ENCODE measurements at regions not wholly inside any gene's neighbourhood (a gene's known extent, or its start where the extent isn't known, plus 50 kb on each side); places are given as distances from the start of the nearest gene placed in this dataset.

DNA sequence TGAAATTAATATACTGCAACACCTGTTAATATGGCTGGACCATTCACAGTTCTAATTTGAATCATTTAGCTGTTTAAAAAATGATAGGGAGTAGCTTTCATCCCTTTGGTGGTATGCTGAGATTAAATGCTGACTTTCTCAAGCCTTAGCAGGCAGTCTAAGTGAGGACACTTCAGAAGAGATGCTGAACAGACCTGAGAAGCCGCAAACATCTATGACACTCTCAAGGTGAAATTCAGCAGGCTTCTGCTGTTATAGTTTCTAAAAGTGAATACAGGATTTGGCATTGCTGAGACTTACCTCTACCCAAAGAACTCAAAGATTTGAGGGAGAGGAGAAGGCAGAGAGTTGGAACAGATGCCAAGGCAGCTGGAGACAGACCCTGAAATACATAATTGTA lies 431.2 kb upstream of the FAM98A start:
- intact Hi-C loops (cut with micrococcal nuclease): no loop called here
- WGBS (ENCODE audit: insufficient coverage): no CpG with 5 or more reads among the region's 1 CpG
- Histone ChIP-seq H2AFZ (ENCODE audit: insufficient read depth, low read depth, low read length, poor library complexity, severe bottlenecking) (no peak overlapping the region), H3K4me2 (replicated peaks; ENCODE audit: extremely low read depth, low read length, poor library complexity, severe bottlenecking) (no peak overlapping the region), H3K4me3 (replicated peaks in 1 of 3; ENCODE audit: low read depth in 2 of 3, low read length in 3 of 3) (no peak overlapping the region), H3K79me2 (ENCODE audit: insufficient read depth, low read length) (no peaks in the 10 kb centered on the region), H3K27ac (ENCODE audit: low read depth in 1 of 2, low read length in 2 of 2) (no peak overlapping the region), H3K36me3 (replicated peaks in 1 of 2; ENCODE audit: control insufficient read depth in 1 of 2, insufficient read depth in 2 of 2, low read length in 2 of 2) (no peaks in the 10 kb centered on the region), H3K9me3 (replicated peaks in 1 of 2; ENCODE audit: control insufficient read depth in 1 of 2, insufficient read depth in 1 of 2, low read length in 2 of 2) (no peaks in the 10 kb centered on the region), H4K20me1 (ENCODE audit: insufficient read depth, low read length) (no peaks in the 10 kb centered on the region), H3K4me1 (ENCODE audit: control insufficient read depth in 1 of 2, insufficient read depth in 2 of 2, low read length in 2 of 2) (no peaks in the 10 kb centered on the region), H3K27me3 (ENCODE audit: control insufficient read depth in 2 of 2, insufficient read depth in 2 of 2, low read length in 2 of 2) (no peaks in the 10 kb centered on the region), H3K9ac (ENCODE audit: insufficient read depth, low read length, poor library complexity, severe bottlenecking) (no peak overlapping the region)
- Mint-ChIP-seq H3K4me3 (no peak overlapping the region), H3K27me3 (ENCODE audit: low read depth in 3 of 3) (peaks cover 0 to 1% (median 1%) of the 10 kb centered on the region in 3 donors), H3K36me3 (no peaks in the 10 kb centered on the region), H3K9me3 (peaks cover 0 to 6% (median 3%) of the 10 kb centered on the region in 7 donors), H3K27ac (no peak overlapping the region), H3K4me1 (no peaks in the 10 kb centered on the region)
- DNase-seq: no peak
- no peak for TF ChIP-seq CTCF (IDR thresholded peaks at IDR 0.05)

DNA sequence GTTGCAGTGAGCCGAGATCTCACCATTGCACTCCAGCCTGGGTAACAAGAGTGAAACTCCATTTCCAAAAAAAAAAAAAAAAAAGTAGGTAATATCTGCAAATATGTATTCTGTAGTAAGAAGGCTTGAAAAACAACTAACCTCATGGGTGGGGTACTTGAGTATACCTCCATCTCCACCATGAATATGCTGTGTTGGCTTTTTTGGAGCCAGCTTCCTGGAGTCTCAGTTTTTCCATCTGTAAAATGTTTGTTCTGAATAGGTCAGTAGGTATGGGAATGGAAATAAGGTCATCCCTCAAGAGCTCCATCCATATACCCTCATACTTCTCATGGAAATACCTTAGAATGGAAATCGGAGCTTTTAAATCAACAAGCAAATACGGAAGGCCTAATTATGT lies 430.0 kb upstream of the FAM98A start:
- Histone ChIP-seq H3K36me3 (replicated peaks in 1 of 2; ENCODE audit: control insufficient read depth in 1 of 2, insufficient read depth in 2 of 2, low read length in 2 of 2) (no peaks in the 10 kb centered on the region), H4K20me1 (ENCODE audit: insufficient read depth, low read length) (no peaks in the 10 kb centered on the region), H3K27ac (ENCODE audit: low read depth in 1 of 2, low read length in 2 of 2) (no peak overlapping the region), H3K4me3 (replicated peaks in 1 of 3; ENCODE audit: low read depth in 2 of 3, low read length in 3 of 3) (no peak overlapping the region), H3K9ac (ENCODE audit: insufficient read depth, low read length, poor library complexity, severe bottlenecking) (no peak overlapping the region), H3K4me2 (replicated peaks; ENCODE audit: extremely low read depth, low read length, poor library complexity, severe bottlenecking) (no peak overlapping the region), H3K4me1 (ENCODE audit: control insufficient read depth in 1 of 2, insufficient read depth in 2 of 2, low read length in 2 of 2) (no peaks in the 10 kb centered on the region), H2AFZ (ENCODE audit: insufficient read depth, low read depth, low read length, poor library complexity, severe bottlenecking) (no peak overlapping the region), H3K79me2 (ENCODE audit: insufficient read depth, low read length) (no peaks in the 10 kb centered on the region), H3K9me3 (replicated peaks in 1 of 2; ENCODE audit: control insufficient read depth in 1 of 2, insufficient read depth in 1 of 2, low read length in 2 of 2) (no peaks in the 10 kb centered on the region), H3K27me3 (ENCODE audit: control insufficient read depth in 2 of 2, insufficient read depth in 2 of 2, low read length in 2 of 2) (no peaks in the 10 kb centered on the region)
- no peak for DNase-seq
- H3K36me3 Mint-ChIP-seq: no peaks in the 10 kb centered on the region
- H3K4me3 Mint-ChIP-seq: no peak overlapping the region
- peaks cover 0 to 1% (median 1%) of the 10 kb centered on the region in 3 donors for H3K27me3 Mint-ChIP-seq (ENCODE audit: low read depth in 3 of 3)
- intact Hi-C loops (cut with micrococcal nuclease): no loop called here
- WGBS (ENCODE audit: insufficient coverage): no CpG with 5 or more reads among the region's 3 CpGs
- no peak for TF ChIP-seq CTCF (IDR thresholded peaks at IDR 0.05)
- H3K4me1 Mint-ChIP-seq: no peaks in the 10 kb centered on the region
- no peak overlapping the region for H3K27ac Mint-ChIP-seq
- H3K9me3 Mint-ChIP-seq: peaks cover 0 to 6% (median 3%) of the 10 kb centered on the region in 7 donors

All from CD14-positive monocyte (primary cell).